GM12873 (cell line): ENCODE measurements at regions not wholly inside any gene's neighbourhood (a gene's known extent, or its start where the extent isn't known, plus 50 kb on each side); places are given as distances from the start of the nearest gene placed in this dataset.

ENCODE experiments used
- TF ChIP-seq, protein P1 (sequence below): IDR thresholded peaks from 2 replicates; pipeline ENCODE4 v1.5.1; 2012; ENCODE audit warnings: low read depth, mild to moderate bottlenecking, moderate library complexity, low read length, control low read depth; ENCODE audit not compliant: insufficient read depth; ENCODE audit errors: missing control alignments

DNA sequence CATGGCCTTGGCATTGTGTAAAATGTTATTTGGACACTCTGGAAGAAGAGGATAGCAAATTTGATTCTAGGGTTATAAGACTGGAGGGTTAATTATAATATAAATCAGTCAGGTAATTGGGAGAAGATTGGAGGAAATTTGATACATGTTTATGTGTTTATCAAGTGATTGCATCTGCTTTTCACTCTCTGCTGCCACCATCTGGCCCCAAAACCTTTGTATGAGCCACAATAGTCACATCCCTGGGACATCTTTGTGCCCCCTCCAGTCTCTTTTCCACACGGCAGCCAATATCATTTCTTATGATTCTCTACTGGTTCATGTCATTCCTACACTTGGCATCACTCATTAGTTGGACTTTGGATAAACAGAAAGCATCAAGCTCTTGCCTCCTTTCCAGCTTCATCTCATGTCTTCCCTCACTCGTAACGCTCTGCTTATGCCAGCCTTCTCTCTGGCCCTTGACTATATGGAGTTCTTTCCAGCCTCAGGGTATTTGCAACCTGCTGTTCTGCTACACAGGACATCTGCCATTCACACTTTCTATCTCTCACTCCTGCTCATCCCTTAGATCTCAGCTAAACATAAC is 602.3 kb upstream of the SUCLG2 start:
- TF ChIP-seq, protein P1, sequence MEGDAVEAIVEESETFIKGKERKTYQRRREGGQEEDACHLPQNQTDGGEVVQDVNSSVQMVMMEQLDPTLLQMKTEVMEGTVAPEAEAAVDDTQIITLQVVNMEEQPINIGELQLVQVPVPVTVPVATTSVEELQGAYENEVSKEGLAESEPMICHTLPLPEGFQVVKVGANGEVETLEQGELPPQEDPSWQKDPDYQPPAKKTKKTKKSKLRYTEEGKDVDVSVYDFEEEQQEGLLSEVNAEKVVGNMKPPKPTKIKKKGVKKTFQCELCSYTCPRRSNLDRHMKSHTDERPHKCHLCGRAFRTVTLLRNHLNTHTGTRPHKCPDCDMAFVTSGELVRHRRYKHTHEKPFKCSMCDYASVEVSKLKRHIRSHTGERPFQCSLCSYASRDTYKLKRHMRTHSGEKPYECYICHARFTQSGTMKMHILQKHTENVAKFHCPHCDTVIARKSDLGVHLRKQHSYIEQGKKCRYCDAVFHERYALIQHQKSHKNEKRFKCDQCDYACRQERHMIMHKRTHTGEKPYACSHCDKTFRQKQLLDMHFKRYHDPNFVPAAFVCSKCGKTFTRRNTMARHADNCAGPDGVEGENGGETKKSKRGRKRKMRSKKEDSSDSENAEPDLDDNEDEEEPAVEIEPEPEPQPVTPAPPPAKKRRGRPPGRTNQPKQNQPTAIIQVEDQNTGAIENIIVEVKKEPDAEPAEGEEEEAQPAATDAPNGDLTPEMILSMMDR: peak; percentile 41

DNA sequence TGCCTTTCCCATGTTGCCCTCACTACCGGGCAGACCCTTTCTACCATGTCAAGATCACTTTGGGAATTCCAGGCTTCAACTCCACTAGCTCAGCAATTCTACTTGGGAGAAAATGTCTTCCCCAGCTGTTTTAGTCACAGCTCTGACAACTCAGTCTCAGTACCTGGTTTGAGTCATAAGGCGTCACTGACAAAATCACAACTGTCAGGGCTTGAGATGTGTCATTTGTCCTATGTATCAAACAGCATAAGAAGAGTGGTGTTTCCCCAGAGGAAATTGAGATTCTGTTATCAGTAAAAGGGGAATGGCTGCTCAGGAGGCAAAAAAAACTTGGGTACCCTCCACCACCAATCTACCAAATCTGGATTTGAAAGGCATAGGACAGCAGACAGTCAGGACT is 594.9 kb upstream of the SUCLG2 start:
- TF ChIP-seq, protein P1: no peak

DNA sequence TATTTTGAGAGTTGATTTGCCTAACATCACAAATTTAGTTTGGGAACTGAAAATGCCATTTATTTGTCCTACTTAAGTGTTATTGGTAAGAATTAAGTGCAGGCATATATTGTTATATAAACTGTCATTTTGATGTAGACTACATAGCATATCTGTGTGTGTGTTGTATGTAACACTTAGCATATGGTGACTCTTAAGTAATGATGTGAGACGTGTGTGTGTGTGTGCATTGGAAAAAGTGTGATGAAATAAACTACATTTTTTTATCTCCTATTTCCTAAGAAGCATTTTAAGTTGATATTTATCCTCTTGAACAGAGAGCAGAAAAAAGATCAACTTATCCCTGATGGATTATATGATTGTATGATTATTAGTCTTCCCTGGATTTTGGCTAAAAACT is 588.2 kb upstream of the SUCLG2 start:
- TF ChIP-seq, protein P1: no peak

DNA sequence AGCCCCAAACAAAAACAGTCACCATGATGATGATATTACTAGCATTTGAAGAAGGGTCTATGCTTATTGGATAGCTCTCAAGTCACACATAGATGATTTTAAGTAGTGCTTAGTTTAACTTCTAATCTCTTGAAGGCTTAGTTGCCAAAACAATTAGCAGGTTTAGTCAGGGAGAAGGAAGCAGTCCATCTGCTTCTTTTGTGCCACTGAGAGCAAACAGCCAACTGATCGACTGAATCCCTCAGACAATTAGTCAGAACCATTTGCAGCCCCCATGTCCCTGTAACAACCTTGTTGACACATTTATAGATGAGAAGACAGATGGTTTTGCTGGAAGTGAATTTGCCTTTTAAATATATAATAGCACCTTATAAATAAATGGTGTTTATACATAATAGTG is 585.1 kb upstream of the SUCLG2 start:
- TF ChIP-seq, protein P1: no peak

DNA sequence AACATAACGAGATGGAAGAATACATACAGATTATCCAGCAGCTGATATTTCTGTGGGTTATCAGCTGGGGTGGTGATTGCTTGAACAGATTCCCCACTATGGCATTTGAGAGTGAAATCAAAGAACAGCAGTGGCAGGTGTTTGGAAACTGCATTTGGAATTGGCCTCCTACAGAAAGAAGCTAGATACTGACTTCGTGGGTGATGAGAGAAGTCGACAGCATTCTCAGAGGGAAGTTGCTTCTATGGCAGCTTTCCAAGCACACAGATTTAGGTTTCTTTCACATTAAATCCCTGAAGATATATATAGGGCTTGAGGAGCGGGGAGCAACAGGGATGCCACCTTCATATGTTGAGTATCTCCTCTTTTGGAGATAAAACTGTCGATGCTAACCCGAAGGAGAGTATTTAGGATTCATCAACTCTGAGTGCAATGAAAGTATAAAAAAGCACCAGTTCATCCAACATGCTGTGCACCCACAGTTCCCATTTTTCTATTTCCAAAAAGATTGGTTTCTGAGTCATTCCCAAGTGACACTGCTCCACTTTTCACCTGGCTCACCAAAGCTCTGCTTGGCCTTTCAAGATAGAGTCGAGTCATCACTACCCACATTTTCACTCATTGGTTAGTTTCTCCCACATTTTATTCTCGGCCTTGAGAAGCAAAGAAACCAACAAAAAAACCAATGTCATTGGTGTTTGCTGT is 579.8 kb upstream of the SUCLG2 start:
- TF ChIP-seq, protein P1: no peak

DNA sequence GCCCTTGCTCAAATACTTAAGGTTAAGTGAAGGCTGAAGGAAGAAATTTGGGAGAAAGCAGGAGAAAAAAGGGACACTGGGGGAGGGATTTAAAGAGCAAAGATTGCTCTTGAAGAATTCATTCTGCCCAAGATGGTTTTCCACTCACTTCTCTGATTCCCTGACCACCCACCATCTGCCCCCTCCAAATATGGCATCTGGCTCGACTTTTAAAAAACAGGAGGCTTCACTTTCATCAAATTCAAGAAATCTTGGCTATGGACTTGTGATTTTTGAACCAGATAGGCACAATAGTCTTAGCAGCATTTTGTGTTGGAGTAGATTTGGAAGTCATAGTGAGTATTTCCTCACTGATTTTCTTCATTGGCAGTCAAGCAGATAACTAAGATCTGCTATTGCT is 574.4 kb upstream of the SUCLG2 start:
- TF ChIP-seq, protein P1: no peak

DNA sequence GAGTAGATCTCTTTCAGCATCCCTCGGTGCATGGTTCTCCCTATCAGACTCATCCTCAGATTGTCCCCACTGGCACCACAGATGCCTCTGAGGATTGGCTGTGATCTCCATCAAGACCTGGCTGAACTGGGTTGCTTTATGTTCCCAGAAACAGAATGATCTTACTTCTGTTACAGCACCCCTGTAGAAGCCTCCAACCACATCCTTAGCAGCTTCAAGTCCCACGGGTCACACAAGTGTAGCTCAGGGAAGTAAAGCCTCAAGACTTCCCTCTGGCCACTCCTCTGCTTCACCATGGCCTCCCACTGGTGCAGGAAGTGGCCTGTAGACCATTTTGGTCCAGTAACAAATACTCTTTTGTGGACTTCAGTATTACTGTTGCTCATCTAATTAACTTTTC is 566.4 kb upstream of the SUCLG2 start:
- TF ChIP-seq, protein P1: no peak
